A549 (cell line): ENCODE measurements at regions not wholly inside any gene's neighbourhood (a gene's known extent, or its start where the extent isn't known, plus 50 kb on each side); places are given as distances from the start of the nearest gene placed in this dataset.

Source experiments
- BCL3 ChIP-seq: fragments of >200 bp; sonication (Bioruptor Twin); formaldehyde crosslinking; IDR thresholded peaks from 3 replicates; pipeline ENCODE4 v1.6.1; 2016
- CBX2 ChIP-seq: fragments of 200-600 bp; sonication (generic); IDR thresholded peaks from 2 replicates; pipeline ENCODE4 v1.6.1; 2016; ENCODE audit warnings: low read depth, mild to moderate bottlenecking, borderline replicate concordance
- CTCF ChIP-seq: fragments of >200 bp; sonication (Bioruptor Twin); formaldehyde crosslinking; IDR thresholded peaks from 3 replicates; pipeline ENCODE4 v1.5.1; 2016
- E2F6 ChIP-seq: IDR thresholded peaks from 2 replicates; pipeline ENCODE4 v1.6.1; 2012; ENCODE audit warnings: low read depth, borderline replicate concordance
- EP300 ChIP-seq, 2 experiments: fragments of >200 bp; sonication (Bioruptor Twin); formaldehyde crosslinking; IDR thresholded peaks; 2 replicates in 1 of 2; 3 replicates in 1 of 2; pipeline ENCODE4 v1.6.1; 2016 to 2017
- MAZ ChIP-seq: fragments of 150-350 bp; IDR thresholded peaks from 2 replicates; pipeline ENCODE4 v1.6.1; 2014; ENCODE audit warnings: antibody characterized with exemption, low read depth, low read length, borderline replicate concordance
- MYC ChIP-seq: IDR thresholded peaks from 2 replicates; pipeline ENCODE4 v1.6.1; 2012; ENCODE audit warnings: mild to moderate bottlenecking, inconsistent platforms, low read length, improper control_type of control experiment, borderline replicate concordance
- PBX3 ChIP-seq: IDR thresholded peaks from 2 replicates; pipeline ENCODE4 v1.6.1; 2012
- POLR2A ChIP-seq: IDR thresholded peaks from 2 replicates; pipeline ENCODE4 v1.6.1; 2012; ENCODE audit warnings: mild to moderate bottlenecking, low read length

GRCh38 chr9:129231759-129232158, 53.7 kb upstream of the IER5L start:
- TF ChIP-seq CTCF (no peak), MAZ (no peak), POLR2A (no peak), E2F6 (no peak), PBX3 (no peak), MYC (no peak), BCL3 (no peak), EP300 (IDR thresholded peaks at IDR 0.05) (no peak), CBX2 (no peak)
